Posterior vena cava (tissue), 2 donors: ENCODE measurements at regions not wholly inside any gene's neighbourhood (a gene's known extent, or its start where the extent isn't known, plus 50 kb on each side); places are given as distances from the start of the nearest gene placed in this dataset.
"Not testable (repeated sequence)": the region's sequence is repeated elsewhere in the genome, so short reads cannot be mapped to it uniquely, and the experiment has no call there.

Source experiments
- DNase-seq: peaks from one replicate; pipeline ENCODE4 v3.0.0-alpha.2; 2020; ENCODE audit warnings: low spot score
- intact Hi-C, 2 donors: fragments of 100-400 bp; cut with DNase I; formaldehyde crosslinking; loops; one replicate each; pipeline versions ENCODE4 v1.14.1 to v1.14.2; 2022 to 2023
- donor health status: DM: yes; HTN: yes; CAD: no.
- donor health status: DM: yes; HTN: yes; CAD: no.

GRCh38 chr11:101305496-101305895, 175.9 kb upstream of the PGR start:
- DNase-seq: no peak
- intact Hi-C loops: no loop called here

- no peak for DNase-seq
- intact Hi-C loops: no loop called here
Observed at GRCh38 chr11:101299210-101299609, 169.6 kb upstream of the PGR start.

- intact Hi-C loops: no loop called here
- DNase-seq: no peak
Observed at GRCh38 chr11:101296896-101297295, 167.3 kb upstream of the PGR start.

- DNase-seq: no peak
- intact Hi-C loops: no loop called here
Observed at GRCh38 chr11:101292661-101293240, 163.1 kb upstream of the PGR start.

- no peak for DNase-seq
- intact Hi-C loops: no loop called here
Observed at GRCh38 chr11:101291279-101291678, 161.7 kb upstream of the PGR start.

- intact Hi-C loops: no loop called here
Observed at GRCh38 chr11:101288392-101288791, 158.8 kb upstream of the PGR start.

GRCh38 chr11:101279728-101280127, 150.1 kb upstream of the PGR start:
- DNase-seq: no peak
- intact Hi-C loops: no loop called here

More at GRCh38 chr11:101288392-101288791, 158.8 kb upstream of the PGR start:
- DNase-seq: no peak

- intact Hi-C loops: no loop called here
Observed at GRCh38 chr11:101278286-101278685, 148.7 kb upstream of the PGR start.

GRCh38 chr11:101277036-101277435, 147.4 kb upstream of the PGR start:
- no peak for DNase-seq
- intact Hi-C loops: no loop called here

More at GRCh38 chr11:101278286-101278685, 148.7 kb upstream of the PGR start:
- DNase-seq: no peak

- intact Hi-C loops: no loop called here
- no peak for DNase-seq
Observed at GRCh38 chr11:101269990-101270660, 140.5 kb upstream of the PGR start.

GRCh38 chr11:101269390-101269789, 139.8 kb upstream of the PGR start:
- intact Hi-C loops: no loop called here
- no peak for DNase-seq

- intact Hi-C loops: no loop called here
- no peak for DNase-seq
Observed at GRCh38 chr11:101267654-101268053, 138.0 kb upstream of the PGR start.

- intact Hi-C loops: no loop called here
- DNase-seq: no peak
Observed at GRCh38 chr11:101264306-101264705, 134.7 kb upstream of the PGR start.

GRCh38 chr11:101262995-101263394, 133.4 kb upstream of the PGR start:
- intact Hi-C loops: no loop called here
- no peak for DNase-seq

- no peak for DNase-seq
- intact Hi-C loops: no loop called here
Observed at GRCh38 chr11:101262258-101262657, 132.6 kb upstream of the PGR start.

GRCh38 chr11:101255036-101255435, 125.4 kb upstream of the PGR start:
- no peak for DNase-seq
- intact Hi-C loops: no loop called here

- DNase-seq: no peak
- intact Hi-C loops: no loop called here
Observed at GRCh38 chr11:101254037-101254436, 124.4 kb upstream of the PGR start.

- DNase-seq, intact Hi-C loops: not testable (repeated sequence)
Observed at GRCh38 chr11:101245635-101246034, 116.0 kb upstream of the PGR start.

GRCh38 chr11:101245081-101245480, 115.5 kb upstream of the PGR start:
- intact Hi-C loops: not testable (repeated sequence)

GRCh38 chr11:101241160-101241795, 111.7 kb upstream of the PGR start:
- intact Hi-C loops: no loop called here
- no peak for DNase-seq

More at GRCh38 chr11:101245081-101245480, 115.5 kb upstream of the PGR start:
- not testable (repeated sequence) for DNase-seq
